NCI-H2196 treated with DMSO at 0.1 percent for 48 hours (cell line): ENCODE measurements at regions not wholly inside any gene's neighbourhood (a gene's known extent, or its start where the extent isn't known, plus 50 kb on each side); places are given as distances from the start of the nearest gene placed in this dataset.
"Not testable (repeated sequence)": the region's sequence is repeated elsewhere in the genome, so short reads cannot be mapped to it uniquely, and the experiment has no call there.

Experiments used
- DNase-seq: peaks from one replicate; lab custom pipeline; 2025; ENCODE audit not compliant: unreplicated experiment; lab: John Stamatoyannopoulos, UW

DNA sequence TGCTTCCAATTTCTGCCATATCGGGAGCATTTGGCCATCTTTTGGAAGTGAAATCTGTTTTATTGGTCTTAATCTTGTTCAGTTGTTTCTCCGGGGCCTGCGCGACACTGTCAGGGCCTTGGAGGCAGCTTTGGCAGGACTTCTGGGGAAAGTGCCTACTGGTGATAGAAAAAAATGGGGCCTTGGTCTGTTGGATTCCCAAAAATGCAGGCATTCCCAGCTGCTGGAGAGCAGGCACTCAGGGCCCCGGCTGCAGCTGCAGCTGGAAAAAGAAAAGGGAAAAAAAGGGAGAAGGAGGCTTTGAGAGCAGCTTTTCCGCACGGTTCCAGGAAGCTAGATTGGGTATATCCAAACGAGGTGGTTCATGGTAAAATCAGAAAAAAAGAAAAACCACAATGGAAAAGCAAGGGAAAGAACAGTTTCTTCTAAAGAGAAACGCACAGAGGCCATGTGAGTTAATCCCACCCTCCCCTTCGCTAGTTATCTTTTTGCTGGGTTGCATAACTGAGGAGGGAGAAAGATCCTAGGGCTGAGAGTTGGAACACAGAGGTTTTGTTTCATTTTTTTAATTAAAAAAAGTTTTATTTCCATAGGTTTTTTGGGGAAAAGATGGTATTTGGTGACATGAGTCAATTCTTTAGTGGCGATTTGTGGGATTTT lies 134.7 kb upstream of the RFLNA start:
- DNase-seq: no peak

DNA sequence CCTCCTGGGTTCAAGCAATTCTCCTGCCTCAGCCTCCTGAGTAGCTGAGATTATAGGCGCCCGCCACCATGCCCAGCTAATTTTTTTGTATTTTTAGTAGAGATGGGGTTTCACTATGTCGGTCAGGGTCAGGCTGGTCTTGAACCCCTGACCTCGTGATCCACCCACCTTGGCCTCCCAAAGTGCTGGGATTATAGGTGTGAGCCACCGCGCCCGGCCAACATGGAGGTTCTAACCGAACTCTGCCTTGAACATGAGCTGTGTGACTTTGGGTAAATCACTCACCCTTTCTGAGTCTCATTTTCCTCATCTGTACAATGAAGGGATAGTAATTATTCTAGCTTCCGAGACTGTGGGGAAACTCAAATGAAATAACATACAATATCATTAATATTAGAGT lies 133.5 kb upstream of the RFLNA start:
- not testable (repeated sequence) for DNase-seq

DNA sequence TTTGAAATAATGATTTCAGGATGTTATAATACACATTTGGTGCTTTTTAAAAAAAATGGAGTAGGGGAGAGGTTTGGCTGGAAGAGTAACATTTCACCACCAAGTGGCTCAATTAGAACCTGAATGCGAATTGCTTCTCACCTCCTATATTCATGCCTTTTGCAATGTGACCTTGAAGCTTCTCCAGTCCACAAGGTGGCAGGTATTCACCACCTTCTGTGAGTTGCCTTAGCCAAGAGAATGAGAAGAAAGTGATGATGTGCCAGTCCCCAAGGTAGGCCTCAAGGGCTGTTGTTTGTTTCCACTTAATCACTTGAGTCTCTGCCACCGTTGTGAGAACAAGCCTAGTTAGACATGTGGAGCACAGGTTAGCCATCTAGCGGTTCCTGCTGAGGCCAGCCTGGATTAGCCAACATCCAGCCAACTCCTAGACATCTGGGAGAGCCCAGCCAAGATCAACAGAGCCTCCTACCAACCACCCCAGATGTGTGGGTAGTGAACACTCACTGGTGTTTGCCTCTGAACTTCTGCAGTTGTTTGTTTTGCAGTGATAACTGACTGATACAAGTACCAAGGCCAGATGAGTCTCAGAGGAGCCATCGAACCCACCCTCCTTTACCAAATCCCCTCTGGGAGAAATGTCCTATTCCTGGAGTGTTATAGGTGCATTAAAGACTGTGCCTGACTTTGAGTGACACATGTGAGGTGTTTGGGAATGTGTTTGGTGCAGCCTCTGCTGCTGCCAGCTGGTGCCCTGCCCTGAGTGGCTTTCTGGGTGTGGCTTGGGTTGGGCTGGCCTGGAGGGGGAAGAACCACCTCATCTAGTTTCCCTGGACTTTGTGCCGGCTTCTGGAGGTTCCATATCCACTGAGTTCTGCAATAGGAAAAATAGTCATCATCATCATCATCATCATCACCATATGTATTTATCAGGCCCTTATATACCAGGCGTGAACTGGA lies 132.5 kb upstream of the RFLNA start:
- DNase-seq: no peak

DNA sequence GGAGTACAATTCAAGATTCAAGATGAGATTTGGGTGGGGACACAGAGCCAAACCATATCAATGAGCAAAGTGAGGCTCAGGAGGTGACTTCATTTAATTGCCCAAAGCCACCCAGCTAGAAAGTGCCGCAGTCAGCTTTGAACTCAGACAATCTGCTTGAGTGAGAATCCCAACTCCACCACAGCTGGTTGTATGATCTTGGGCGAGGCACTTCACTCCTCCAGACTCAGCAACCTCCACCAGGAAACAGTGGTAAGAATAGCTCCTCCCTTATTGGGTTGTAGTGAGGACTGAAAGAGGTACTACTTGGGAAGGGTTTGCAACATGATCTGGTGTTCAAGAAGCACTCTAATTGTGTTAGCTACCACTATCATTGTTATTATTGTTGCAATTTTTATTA lies 129.2 kb upstream of the RFLNA start:
- DNase-seq: no peak

DNA sequence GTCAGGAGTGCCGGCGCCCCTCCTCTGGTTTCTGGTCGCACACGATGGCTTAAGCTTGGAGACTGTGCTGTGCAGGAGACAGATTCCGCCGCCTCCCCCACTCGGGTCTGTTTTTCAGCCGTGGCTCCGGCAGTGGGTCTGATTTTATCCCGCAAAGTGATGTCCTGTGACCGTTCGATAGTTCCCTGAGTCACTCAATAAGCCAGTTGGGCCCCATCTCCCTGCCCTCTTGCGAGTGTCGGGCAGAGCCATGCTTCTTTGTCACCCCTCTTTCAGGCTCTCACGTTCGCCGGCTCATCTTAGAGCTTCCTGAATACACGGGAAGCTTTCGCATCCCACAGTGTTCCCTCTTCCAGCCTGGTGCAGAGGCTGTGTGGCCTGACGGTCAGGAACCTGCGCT lies 127.8 kb upstream of the RFLNA start:
- DNase-seq: no peak

DNA sequence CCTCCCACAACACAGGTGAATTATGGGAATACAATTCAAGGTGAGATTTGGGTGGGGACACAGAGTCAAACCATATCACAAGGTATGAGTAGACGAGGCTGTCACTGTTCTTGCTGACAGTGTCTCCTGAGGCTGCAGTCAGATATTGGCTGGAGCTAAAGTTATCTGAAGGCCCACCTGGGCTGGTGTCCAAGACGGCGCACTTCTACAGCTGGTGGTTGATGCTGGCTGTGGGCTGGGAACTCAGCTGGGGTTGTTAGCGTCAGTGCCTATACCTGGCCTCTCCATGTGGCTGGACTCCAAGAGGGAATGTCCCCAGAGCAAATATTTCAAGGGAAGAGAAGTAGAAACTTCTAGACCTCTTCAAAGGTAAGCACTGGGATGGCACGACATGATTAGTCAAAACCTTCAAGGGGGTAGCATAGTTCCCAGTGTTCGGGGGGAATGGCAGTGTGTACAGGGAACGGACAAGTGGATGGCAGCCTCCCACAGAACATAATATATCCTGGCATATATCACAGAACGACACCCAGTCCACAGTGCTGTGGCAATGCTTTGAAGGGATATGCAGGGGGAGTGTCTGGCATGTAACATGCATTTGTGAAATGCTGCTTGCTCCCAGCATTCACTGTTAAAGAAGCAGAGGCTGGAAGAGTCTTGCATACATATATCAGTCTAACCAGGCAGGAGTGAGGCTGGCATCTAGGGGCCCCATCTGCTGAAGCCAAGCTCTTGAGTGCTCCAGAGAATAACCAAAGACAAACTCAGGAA lies 126.7 kb upstream of the RFLNA start:
- DNase-seq: no peak

DNA sequence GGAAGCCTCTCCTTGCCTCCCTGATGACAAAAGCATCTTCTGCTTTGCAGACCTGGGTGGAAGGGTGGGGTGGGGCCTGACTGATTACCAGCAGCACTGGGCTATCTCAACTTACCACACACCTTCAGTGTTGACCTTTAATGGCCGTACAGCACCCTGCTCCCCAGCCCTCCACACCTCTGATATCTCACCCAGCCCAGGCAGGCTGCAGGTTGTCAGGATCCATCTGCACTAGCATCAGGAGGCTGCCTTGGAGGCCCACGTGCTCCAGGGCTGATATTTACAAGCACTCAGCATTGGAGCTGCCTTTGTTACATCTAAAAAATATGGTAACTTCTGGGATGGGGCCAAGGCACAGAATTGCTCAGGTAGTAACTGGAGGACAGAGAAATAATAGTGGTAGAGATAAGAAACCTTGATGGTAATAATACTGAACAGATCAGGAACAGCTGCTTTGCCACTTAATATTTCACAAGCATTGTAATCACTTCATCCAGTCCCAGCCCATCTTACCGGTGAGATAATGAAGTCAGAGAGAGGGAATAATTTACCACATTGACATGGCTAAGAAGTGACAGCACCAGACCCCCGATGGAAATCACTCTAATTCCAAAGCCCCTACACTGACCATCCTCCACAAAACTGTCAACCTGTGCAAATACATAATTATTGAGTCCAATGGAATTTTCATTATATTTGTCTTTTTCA lies 125.2 kb upstream of the RFLNA start:
- DNase-seq: no peak

DNA sequence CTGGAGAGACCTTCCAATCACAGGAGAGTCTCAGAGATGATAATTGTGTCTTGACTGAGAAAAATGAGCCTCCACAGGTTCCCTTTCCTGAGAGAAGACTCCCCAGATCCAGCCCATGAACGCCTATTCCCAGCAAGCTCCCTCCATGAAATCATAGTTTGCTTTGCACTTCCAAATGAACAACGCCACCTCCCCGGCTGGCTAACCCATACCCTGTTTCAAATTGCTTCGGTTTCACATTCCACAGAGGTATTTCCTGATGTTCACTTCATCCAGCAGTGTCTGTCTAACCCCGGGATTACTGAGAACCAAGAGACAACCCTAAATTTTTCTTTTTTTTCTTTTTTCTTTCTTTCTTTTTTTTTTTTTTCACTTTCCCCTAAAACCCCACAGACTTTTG lies 124.1 kb upstream of the RFLNA start:
- no peak for DNase-seq

DNA sequence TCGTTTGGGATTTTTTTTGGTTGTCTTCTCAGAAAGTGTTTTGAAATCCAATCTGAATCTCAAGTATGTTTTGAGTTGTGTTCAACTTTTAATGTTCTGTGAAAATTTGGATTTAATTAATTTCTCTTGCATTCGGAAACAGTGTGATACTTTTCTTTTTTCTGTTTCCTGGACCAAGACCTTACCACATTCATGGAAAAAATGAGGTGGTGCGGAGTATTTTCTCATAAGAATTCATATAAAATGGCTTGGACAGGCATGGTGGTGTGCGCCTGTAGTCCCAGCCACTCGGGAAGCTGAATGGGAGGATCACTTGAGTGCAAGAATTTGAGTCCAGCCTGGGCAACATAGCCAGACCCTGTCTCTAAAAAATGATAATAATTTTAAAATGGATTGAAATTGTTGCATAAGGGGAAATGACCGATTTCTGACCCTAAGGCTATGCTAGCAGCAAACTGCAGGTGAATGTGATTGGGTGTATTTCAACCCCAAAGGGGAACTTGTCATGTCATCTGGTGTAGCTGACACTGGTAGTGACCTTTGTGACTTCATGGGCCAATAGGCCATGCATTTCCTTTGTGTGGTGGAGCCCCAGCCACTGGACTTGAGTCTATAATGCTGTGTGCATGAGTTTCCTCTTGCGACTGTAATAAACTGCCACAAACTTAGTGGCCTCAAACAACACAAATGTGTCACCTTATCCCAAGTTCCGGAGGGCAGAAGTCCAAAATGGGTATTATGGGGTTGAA lies 123.5 kb upstream of the RFLNA start:
- DNase-seq: no peak

DNA sequence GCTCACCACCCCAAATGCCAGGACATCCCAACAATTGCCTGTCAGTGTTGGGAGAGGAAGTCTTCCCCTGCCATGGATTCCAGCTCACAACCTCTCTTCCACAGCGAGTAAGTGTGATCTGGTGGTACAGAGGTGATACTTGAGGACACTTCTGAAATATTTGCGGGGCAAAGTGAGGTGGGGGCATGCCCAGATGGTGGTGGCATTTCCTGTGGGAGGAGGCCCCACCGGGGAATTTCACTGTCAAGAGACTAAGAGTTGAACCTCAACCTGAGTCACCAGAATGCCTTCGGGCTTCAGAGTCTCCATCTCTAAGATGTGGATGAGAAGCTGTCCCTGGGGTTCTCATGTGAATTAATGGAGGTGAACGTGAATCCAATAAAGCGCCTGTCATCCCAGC lies 122.3 kb upstream of the RFLNA start:
- no peak for DNase-seq

DNA sequence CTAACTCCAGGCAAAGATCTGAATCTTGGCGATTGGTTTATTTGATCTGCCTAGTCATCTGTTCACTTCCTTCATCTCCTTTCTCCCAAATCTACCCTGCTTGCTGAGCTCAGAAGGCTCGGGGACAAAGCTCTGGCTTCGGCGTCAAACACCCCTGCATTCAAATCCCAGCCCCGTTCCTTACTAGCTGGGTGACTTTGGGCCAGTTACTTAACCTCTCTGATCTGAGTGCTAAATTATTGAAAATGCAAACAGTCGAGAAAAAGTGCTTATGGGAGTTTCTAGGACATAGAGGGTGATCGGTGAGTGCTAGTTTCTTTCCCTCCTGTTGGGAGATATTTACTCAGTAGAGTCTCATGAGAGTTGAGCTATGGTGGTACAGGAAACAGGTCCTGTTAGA lies 121.2 kb upstream of the RFLNA start:
- no peak for DNase-seq

DNA sequence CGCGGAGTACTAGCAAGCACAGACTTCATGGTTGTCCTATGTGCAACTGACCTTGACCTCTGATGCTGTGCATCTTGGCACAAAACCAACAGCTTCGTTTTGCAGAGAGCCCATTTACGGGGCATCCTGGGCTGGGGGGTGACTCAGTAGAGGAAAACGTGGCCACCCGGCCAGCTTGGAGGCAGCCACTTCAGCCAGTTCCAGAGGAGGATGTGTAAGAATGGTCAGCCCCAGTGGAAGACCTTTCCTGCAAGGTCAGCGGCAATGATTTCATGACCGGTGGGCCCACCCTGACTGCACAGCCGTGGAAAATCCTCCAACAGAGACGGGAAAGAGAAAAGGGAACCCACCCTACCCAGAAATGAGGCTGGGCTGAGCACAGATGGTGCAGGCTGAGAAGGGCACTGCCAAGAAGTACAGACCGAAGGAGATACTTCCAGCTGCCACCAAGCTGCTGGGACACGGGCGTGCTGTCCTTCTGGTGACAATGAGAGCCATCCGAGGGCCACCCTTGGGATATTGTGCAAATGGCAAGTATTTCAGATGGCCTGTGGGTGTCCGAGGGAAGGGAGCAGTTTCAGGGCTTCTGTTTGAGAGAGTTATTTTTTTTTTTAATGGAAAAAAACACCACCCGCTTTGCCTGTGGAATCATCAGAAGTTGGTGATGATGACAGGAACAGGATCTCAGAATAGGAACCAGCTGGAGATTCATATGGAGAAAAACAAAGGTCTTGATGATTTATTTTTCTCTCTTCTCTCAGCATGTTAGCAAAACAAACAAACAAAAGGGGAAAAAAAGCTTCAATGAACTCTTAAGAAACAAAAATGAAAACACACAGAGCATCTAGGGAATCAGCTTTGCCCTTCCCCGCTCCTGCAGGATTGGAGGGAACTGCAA lies 120.2 kb upstream of the RFLNA start:
- DNase-seq: no peak

DNA sequence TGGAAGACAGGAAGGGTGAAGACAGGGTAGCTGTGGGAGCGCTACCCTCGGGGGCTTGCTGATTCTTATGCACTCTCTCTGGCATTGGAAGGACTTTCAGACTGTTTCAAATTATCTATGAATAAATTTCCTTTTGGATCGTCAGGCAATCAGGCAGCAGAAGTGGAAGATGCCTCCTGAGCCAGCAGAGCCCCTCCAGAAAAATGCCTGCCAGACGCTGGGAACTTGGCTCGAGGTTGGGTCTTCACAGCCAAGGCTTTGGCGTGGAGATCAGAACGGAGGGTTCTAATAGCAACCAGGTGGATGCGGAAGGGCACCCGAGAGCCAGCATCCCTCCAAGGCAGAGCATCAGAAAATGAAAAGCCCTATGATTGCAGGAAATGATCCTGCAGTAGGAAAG lies 119.2 kb upstream of the RFLNA start:
- no peak for DNase-seq

DNA sequence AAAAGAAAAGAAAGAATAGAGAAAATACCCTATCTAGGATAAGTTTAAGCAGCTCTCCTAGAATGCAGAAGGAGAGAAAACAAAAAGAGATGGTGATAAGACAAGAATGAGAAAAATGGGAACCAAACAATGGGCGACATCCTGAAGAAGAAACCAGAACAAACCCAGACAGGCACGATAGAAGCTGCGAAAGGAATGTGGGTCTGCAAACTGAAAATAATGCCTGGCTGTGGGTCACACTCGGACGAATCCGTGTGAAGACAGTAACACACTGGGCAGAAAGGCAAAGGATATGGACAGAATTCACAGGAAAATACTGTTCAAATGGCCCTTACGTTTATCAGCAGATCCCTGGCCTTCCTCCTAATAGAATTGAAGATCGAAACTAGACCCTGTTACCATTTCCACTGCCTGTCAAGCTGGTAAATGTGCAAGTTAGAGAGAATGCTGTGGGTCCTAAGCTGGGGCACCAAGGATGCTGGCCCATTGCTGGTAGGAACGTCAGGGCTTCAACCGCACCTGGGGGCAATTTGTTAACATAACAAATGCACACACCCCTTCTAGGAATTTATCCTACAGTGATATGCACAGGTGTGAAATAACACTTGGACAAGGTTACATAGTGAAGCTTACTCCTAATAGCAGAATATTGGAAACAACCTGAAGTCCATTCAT lies 117.5 kb upstream of the RFLNA start:
- DNase-seq: no peak

DNA sequence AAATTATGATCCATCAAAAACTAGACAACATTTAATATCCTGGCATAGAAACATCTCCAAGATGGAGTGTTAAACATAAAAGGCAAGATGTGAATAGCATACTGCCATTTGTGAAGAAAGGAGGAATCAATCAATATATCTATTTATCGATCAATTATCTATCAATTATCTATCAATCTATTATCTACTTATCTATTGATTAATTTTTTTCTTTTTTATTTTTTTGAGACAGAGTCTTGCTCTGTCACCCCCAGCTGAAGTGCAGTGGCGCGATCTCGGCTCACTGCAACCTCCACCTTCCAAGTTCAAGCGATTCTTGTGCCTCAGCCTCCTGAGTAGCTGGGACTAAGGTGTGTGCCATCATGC lies 117.0 kb upstream of the RFLNA start:
- no peak for DNase-seq

DNA sequence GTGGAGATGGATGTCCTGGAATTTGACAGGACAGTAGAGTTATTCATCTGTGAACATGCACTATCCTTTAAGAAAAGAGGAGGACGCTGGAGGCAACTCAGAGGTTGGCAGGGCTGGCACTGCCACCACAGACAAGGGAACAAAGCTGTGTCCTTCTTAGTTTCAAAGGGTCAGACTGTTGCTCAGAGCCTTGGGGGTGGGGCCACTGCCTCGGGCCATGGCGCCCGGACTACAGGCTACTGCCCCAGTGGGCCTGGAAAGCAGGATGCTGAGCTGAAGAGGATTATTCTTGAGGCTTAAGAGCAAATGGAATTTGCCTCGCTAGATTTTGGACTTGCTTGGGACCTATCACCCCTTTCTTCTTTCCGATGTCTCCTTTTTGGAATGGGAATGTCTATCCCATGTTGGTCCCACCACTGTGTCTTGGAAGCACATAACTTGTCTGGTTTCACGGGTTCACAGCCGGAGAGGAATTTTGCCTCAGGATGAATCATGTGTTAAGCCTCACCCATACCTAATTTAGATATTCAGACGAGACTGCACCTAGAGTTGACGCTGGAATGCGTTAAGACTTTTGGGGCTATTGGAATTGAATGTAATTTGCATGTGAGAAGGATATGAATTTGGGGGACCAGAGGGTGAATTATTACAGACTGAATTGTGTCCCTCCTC lies 114.8 kb upstream of the RFLNA start:
- no peak for DNase-seq

DNA sequence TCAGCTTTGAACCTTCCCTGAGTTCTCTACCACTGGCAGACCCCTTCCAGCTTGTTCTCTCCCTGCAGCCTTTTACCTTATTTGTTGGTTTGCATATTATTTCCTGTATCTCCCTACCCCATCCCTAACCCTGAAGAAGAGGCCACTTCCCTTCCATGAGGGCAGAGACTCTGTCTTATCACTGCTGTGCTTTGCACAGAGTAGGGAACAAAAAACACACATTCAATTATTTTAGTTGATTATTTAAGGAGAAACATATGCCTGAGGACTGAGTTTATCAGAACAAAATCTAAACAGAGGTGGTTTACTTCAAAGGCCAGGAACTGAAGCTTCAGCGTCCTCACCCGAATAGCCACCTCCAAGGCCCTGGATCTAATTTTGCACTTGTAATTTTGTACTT lies 111.7 kb upstream of the RFLNA start:
- DNase-seq: no peak

DNA sequence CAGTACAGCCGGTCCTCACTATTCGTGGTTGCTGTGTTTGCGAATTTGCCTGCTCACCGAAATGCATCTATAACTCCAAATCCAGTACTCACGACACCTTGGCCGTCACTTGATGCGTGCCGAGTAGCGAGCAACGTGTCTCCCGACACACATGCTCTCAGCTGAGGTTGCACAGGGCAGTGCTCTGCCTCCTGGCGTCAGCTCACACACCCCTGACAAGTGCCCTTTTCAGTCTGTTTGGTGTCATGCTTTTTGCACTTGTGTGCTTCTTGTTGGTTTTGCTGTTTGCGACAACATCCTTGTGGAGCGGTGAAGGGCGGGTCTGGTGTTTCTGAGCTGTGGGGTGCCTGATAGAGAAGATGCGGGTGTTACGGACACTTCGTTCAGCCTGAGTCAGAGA lies 110.4 kb upstream of the RFLNA start:
- no peak for DNase-seq
